ENCODE measurements at regions not wholly inside any gene's neighbourhood (a gene's known extent, or its start where the extent isn't known, plus 50 kb on each side); places are given as distances from the start of the nearest gene placed in this dataset.

DNA sequence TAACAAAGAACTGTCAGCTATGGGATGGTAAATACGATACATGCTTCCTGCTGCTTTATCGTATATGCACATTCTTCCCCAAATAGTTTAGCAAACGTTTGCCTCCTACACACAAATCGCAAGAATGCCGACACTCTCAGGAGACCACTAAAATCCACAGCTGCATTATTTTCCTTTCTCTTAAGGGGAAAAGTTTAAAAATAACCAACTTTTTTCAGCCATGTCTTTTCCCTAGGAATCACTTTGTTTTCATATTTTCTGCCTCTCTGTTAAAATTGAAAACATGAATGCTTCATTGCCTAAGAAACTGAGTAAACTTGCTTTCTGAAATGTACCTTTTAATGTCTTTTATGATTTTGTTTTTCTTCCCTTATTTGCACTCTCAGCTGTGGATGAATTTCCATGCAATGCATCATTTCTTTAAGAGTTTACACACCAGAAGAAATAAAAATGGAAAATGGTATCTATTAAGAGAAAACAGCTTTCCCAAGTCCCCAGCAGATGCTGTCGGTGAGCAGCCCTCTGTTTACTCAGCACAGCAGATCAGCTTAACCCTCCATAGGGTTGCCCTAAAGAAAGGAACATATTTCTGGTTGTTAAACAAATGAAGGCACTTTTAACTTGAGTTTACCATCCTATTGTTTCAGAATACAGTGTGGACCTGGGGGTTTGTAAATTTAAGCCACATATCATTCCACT lies 66.2 kb downstream of the IZUMO3 start:
- no peaks in the 10 kb centered on the region for H3K27me3 ChIP-seq (ENCODE audit: insufficient read depth, poor library complexity, severe bottlenecking)
- TF ChIP-seq SPI1 (IDR thresholded peaks at IDR 0.05; ENCODE audit: borderline replicate concordance, low read depth) (no peak), POLR2AphosphoS5 (IDR thresholded peaks at IDR 0.05; ENCODE audit: low read depth) (no peak), GABPA (IDR thresholded peaks at IDR 0.05; ENCODE audit: low read depth) (no peak)
- TF ChIP-seq, protein P1, sequence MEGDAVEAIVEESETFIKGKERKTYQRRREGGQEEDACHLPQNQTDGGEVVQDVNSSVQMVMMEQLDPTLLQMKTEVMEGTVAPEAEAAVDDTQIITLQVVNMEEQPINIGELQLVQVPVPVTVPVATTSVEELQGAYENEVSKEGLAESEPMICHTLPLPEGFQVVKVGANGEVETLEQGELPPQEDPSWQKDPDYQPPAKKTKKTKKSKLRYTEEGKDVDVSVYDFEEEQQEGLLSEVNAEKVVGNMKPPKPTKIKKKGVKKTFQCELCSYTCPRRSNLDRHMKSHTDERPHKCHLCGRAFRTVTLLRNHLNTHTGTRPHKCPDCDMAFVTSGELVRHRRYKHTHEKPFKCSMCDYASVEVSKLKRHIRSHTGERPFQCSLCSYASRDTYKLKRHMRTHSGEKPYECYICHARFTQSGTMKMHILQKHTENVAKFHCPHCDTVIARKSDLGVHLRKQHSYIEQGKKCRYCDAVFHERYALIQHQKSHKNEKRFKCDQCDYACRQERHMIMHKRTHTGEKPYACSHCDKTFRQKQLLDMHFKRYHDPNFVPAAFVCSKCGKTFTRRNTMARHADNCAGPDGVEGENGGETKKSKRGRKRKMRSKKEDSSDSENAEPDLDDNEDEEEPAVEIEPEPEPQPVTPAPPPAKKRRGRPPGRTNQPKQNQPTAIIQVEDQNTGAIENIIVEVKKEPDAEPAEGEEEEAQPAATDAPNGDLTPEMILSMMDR (IDR thresholded peaks at IDR 0.05; ENCODE audit: insufficient read depth, low read length), result no peak
- TF ChIP-seq, protein P2, sequence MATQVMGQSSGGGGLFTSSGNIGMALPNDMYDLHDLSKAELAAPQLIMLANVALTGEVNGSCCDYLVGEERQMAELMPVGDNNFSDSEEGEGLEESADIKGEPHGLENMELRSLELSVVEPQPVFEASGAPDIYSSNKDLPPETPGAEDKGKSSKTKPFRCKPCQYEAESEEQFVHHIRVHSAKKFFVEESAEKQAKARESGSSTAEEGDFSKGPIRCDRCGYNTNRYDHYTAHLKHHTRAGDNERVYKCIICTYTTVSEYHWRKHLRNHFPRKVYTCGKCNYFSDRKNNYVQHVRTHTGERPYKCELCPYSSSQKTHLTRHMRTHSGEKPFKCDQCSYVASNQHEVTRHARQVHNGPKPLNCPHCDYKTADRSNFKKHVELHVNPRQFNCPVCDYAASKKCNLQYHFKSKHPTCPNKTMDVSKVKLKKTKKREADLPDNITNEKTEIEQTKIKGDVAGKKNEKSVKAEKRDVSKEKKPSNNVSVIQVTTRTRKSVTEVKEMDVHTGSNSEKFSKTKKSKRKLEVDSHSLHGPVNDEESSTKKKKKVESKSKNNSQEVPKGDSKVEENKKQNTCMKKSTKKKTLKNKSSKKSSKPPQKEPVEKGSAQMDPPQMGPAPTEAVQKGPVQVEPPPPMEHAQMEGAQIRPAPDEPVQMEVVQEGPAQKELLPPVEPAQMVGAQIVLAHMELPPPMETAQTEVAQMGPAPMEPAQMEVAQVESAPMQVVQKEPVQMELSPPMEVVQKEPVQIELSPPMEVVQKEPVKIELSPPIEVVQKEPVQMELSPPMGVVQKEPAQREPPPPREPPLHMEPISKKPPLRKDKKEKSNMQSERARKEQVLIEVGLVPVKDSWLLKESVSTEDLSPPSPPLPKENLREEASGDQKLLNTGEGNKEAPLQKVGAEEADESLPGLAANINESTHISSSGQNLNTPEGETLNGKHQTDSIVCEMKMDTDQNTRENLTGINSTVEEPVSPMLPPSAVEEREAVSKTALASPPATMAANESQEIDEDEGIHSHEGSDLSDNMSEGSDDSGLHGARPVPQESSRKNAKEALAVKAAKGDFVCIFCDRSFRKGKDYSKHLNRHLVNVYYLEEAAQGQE (IDR thresholded peaks at IDR 0.05; ENCODE audit: insufficient replicate concordance, low read depth), result no peak
- DNase-seq (ENCODE audit: low read depth in 1 of 2, low spot score in 1 of 2), result no peak
- H3K4me3 ChIP-seq (replicated peaks; ENCODE audit: insufficient read depth, low read length), result no peak overlapping the region
- H3K27ac ChIP-seq (replicated peaks), result no peak overlapping the region

DNA sequence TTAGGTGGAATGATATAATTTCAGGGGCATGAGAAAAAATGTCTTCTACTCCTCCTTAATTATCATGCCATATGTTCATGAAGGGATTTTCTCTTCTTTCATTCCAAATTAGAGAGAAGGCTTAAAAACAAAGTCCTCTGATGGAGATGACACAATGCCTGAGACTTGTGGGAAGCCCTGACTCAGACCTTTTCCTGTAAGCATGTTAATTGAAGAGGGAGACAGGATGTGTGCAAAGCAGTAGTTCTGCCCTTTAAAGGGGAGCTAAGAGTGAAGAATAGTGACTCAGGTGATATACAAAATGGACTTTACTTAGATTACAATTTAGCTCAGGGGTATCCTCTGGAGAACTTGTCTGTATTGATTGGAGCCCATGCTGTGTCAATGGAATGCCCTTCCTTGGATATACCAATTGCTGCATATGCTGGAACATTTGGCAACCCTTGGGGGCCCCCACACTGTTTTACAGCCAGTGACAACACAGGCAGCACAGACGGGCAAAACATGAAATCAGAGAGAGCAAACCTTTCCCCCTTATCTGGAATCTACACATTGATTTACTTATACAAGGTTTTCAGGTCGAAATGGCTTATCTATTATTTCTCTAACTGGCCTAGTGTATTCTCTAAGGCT lies 81.3 kb downstream of the IZUMO3 start:
- TF ChIP-seq, protein P1 (IDR thresholded peaks at IDR 0.05; ENCODE audit: insufficient read depth, low read length), result no peak
- TF ChIP-seq POLR2AphosphoS5 (IDR thresholded peaks at IDR 0.05; ENCODE audit: low read depth), result no peak
- TF ChIP-seq, protein P2 (IDR thresholded peaks at IDR 0.05; ENCODE audit: insufficient replicate concordance, low read depth), result no peak
- TF ChIP-seq GABPA (IDR thresholded peaks at IDR 0.05; ENCODE audit: low read depth), result no peak
- TF ChIP-seq SPI1 (IDR thresholded peaks at IDR 0.05; ENCODE audit: borderline replicate concordance, low read depth), result no peak
- Histone ChIP-seq H3K27me3 (ENCODE audit: insufficient read depth, poor library complexity, severe bottlenecking) (no peaks in the 10 kb centered on the region), H3K27ac (replicated peaks) (no peak overlapping the region), H3K4me3 (replicated peaks; ENCODE audit: insufficient read depth, low read length) (no peak overlapping the region)
- no peak for DNase-seq (ENCODE audit: low read depth in 1 of 2, low spot score in 1 of 2)

DNA sequence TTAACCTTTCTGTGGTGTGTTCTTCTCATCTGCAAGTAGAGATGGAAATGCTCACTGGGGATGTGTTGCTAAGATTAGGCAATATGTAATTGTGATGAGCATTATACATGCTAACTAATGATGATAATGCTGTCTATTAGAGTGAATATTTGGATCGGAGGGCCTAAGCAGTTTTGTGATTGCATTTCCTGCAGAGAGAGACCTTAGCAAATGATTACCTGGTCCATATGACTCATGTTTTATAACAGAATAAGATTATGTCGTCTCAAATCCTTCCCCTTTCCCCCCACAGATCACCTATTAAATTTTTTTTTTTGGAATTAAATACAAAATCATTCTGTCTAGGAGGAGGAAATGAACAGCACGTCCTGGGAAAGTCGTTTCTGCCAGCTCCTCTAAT lies 82.7 kb downstream of the IZUMO3 start:
- Histone ChIP-seq H3K27ac (replicated peaks) (no peak overlapping the region), H3K4me3 (replicated peaks; ENCODE audit: insufficient read depth, low read length) (no peak overlapping the region), H3K27me3 (ENCODE audit: insufficient read depth, poor library complexity, severe bottlenecking) (no peaks in the 10 kb centered on the region)
- TF ChIP-seq, protein P1 (IDR thresholded peaks at IDR 0.05; ENCODE audit: insufficient read depth, low read length), result no peak
- DNase-seq (ENCODE audit: low read depth in 1 of 2, low spot score in 1 of 2), result no peak

Measured in HL-60 (cell line).